NCI-H345 treated with DMSO at 0.1 percent for 48 hours (cell line): ENCODE measurements at regions not wholly inside any gene's neighbourhood (a gene's known extent, or its start where the extent isn't known, plus 50 kb on each side); places are given as distances from the start of the nearest gene placed in this dataset.

Source experiments
- DNase-seq: peaks from one replicate; lab custom pipeline; 2025; ENCODE audit not compliant: unreplicated experiment; lab: John Stamatoyannopoulos, UW

GRCh38 chr6:128676456-128676855 lies 156.1 kb upstream of the PTPRK start:
- DNase-seq, result no peak

- DNase-seq, result no peak
Measured at GRCh38 chr6:128672023-128672422, 151.6 kb upstream of the PTPRK start.

- DNase-seq, result no peak
Measured at GRCh38 chr6:128667339-128667858, 147.0 kb upstream of the PTPRK start.

- DNase-seq, result no peak
Measured at GRCh38 chr6:128666405-128666804, 146.0 kb upstream of the PTPRK start.

- no peak for DNase-seq
Measured at GRCh38 chr6:128663238-128663637, 142.8 kb upstream of the PTPRK start.

GRCh38 chr6:128659878-128660622 lies 139.7 kb upstream of the PTPRK start:
- no peak for DNase-seq

- no peak for DNase-seq
Measured at GRCh38 chr6:128659276-128659675, 138.9 kb upstream of the PTPRK start.

- DNase-seq, result no peak
Measured at GRCh38 chr6:128657181-128657580, 136.8 kb upstream of the PTPRK start.

- DNase-seq, result no peak
Measured at GRCh38 chr6:128655978-128656498, 135.6 kb upstream of the PTPRK start.

- no peak for DNase-seq
Measured at GRCh38 chr6:128648022-128648598, 127.7 kb upstream of the PTPRK start.

- no peak for DNase-seq
Measured at GRCh38 chr6:128642132-128642531, 121.7 kb upstream of the PTPRK start.

- no peak for DNase-seq
Measured at GRCh38 chr6:128641703-128642102, 121.3 kb upstream of the PTPRK start.

- DNase-seq, result no peak
Measured at GRCh38 chr6:128638817-128639216, 118.4 kb upstream of the PTPRK start.

- DNase-seq, result no peak
Measured at GRCh38 chr6:128635219-128635618, 114.8 kb upstream of the PTPRK start.

- no peak for DNase-seq
Measured at GRCh38 chr6:128632131-128632530, 111.7 kb upstream of the PTPRK start.

- DNase-seq, result no peak
Measured at GRCh38 chr6:128631031-128631430, 110.6 kb upstream of the PTPRK start.

GRCh38 chr6:128630213-128630612 lies 109.8 kb upstream of the PTPRK start:
- no peak for DNase-seq

GRCh38 chr6:128617285-128617684 lies 96.9 kb upstream of the PTPRK start:
- no peak for DNase-seq

GRCh38 chr6:128616342-128616741 lies 95.9 kb upstream of the PTPRK start:
- DNase-seq, result no peak

- DNase-seq, result no peak
Measured at GRCh38 chr6:128606611-128607010, 86.2 kb upstream of the PTPRK start.

GRCh38 chr6:128605961-128606360 lies 85.6 kb upstream of the PTPRK start:
- DNase-seq, result no peak

- DNase-seq, result no peak
Measured at GRCh38 chr6:128601060-128601459, 80.7 kb upstream of the PTPRK start.
